ENCODE measurements at regions not wholly inside any gene's neighbourhood (a gene's known extent, or its start where the extent isn't known, plus 50 kb on each side); places are given as distances from the start of the nearest gene placed in this dataset.

DNA sequence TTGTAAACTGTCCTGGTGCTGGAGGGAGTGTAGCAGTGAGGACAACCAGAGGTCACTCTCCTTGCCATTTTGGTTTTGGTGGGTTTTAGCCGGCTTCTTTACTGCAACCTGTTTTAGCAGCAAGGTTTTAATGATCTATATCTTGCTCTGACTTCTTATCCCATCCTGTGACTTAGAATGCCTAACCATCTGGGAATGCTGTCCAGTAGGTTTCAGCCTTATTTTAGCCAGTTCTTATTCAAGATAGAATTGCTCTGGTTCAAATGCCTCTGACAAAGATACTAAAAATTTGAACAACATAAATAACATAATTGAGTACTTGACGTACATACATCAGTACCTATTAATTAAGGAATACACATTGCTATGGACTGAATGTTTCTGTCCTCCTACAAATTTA lies 93.3 kb upstream of the TOM1L1 start:
- Histone ChIP-seq H3K27me3 (no peaks in the 10 kb centered on the region), H3K36me3 (no peaks in the 10 kb centered on the region), H3K4me3 (no peak overlapping the region), H3K27ac (no peak overlapping the region), H3K9me3 (no peaks in the 10 kb centered on the region), H3K4me1 (no peaks in the 10 kb centered on the region)
- WGBS (ENCODE audit: insufficient coverage, low coverage, low lambda C conversion rate, missing lambda C conversion rate): 61% methylated on average over 2 of the region's 2 CpGs
- no peak for TF ChIP-seq POLR2A (IDR thresholded peaks at IDR 0.05)
- TF ChIP-seq, protein P1, sequence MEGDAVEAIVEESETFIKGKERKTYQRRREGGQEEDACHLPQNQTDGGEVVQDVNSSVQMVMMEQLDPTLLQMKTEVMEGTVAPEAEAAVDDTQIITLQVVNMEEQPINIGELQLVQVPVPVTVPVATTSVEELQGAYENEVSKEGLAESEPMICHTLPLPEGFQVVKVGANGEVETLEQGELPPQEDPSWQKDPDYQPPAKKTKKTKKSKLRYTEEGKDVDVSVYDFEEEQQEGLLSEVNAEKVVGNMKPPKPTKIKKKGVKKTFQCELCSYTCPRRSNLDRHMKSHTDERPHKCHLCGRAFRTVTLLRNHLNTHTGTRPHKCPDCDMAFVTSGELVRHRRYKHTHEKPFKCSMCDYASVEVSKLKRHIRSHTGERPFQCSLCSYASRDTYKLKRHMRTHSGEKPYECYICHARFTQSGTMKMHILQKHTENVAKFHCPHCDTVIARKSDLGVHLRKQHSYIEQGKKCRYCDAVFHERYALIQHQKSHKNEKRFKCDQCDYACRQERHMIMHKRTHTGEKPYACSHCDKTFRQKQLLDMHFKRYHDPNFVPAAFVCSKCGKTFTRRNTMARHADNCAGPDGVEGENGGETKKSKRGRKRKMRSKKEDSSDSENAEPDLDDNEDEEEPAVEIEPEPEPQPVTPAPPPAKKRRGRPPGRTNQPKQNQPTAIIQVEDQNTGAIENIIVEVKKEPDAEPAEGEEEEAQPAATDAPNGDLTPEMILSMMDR (IDR thresholded peaks at IDR 0.05): no peak
- intact Hi-C loops (cut with DNase I): no loop called here
- ATAC-seq (no peak), DNase-seq (no peak)

DNA sequence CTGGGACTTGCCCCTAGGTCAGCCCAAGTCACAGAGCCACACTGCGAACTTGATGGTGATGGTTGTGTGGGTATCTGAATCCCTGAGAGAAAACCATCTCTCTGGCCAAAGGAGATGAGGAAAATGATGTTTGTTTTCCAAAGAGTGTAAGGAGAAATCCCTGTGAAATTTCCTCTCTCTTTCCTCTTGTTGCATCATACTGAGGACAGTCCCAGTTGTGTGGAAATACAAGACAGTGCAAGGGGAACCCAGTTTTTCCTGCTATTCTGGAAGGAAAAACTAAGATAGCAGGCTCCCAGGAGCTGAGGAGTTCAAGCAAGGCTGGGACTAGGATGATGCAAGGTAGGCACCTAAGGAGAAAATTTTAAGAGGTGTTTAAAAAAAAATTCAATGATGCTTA lies 86.8 kb upstream of the TOM1L1 start:
- H3K4me1 ChIP-seq: peaks cover 0 to 4% (median 0%) of the 10 kb centered on the region in 4 donors
- ATAC-seq (no peak), DNase-seq (no peak)
- intact Hi-C loops (cut with DNase I): no loop called here
- no peak overlapping the region for H3K27ac ChIP-seq
- no peaks in the 10 kb centered on the region for H3K36me3 ChIP-seq
- WGBS (ENCODE audit: insufficient coverage, low coverage, low lambda C conversion rate, missing lambda C conversion rate): 71% methylated on average over 1 of the region's 1 CpG
- H3K27me3 ChIP-seq: no peaks in the 10 kb centered on the region
- no peaks in the 10 kb centered on the region for H3K9me3 ChIP-seq
- no peak overlapping the region for H3K4me3 ChIP-seq
- no peak for TF ChIP-seq POLR2A (IDR thresholded peaks at IDR 0.05)
- TF ChIP-seq, protein P1 (IDR thresholded peaks at IDR 0.05): no peak

DNA sequence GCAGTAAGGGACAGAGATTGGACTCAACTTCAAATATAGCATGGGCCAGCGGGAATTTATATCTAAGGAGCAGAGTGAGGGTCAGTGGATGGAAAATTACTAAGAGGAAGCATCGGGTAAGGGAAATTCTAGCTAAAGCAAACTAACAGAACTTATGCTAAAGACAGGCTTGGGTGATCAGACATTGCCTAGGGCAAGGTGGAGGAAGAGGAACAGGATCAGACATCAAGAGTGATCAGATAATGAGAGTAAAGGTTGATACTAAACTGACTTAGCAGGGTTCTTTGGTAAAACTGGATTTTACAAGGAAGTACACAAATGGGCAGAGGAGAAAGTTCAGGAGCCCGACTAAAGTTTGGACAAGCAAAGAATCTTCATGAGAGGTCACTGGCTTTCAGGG lies 86.3 kb upstream of the TOM1L1 start:
- H3K27me3 ChIP-seq: no peaks in the 10 kb centered on the region
- H3K36me3 ChIP-seq: no peaks in the 10 kb centered on the region
- intact Hi-C loops (cut with DNase I): no loop called here
- peak in 1 of 4 donors; percentile 30 for ATAC-seq
- WGBS (ENCODE audit: insufficient coverage, low coverage, low lambda C conversion rate, missing lambda C conversion rate): 63% methylated on average over 3 of the region's 3 CpGs
- H3K4me3 ChIP-seq: no peak overlapping the region
- H3K27ac ChIP-seq: no peak overlapping the region
- peaks cover 0 to 4% (median 0%) of the 10 kb centered on the region in 4 donors for H3K4me1 ChIP-seq
- no peaks in the 10 kb centered on the region for H3K9me3 ChIP-seq
- DNase-seq: no peak
- TF ChIP-seq POLR2A (IDR thresholded peaks at IDR 0.05): no peak
- TF ChIP-seq, protein P1 (IDR thresholded peaks at IDR 0.05): no peak

DNA sequence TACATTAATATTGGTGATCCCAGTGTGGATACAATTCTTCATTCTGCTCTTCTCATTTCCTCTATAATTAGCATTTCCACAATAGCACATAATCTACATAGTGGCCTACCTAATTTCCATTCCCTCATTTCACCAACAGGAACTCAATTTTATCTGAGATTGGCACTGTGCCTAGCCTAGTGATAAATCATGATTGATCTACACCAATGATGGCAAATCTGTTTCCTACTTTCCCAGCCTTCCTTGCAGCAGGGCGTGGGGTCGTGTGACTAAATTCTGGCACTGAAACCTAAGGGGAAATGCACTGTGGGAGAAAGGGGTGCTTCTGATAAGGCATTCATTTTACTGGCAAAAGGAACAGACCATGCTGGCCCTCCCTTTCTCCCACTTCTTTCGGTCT lies 66.6 kb upstream of the TOM1L1 start:
- no peak for ATAC-seq
- TF ChIP-seq, protein P1 (IDR thresholded peaks at IDR 0.05): no peak
- no peak for TF ChIP-seq POLR2A (IDR thresholded peaks at IDR 0.05)
- Histone ChIP-seq H3K36me3 (no peaks in the 10 kb centered on the region), H3K27me3 (no peaks in the 10 kb centered on the region), H3K27ac (no peak overlapping the region), H3K9me3 (no peaks in the 10 kb centered on the region), H3K4me1 (peaks cover 0 to 11% (median 4%) of the 10 kb centered on the region in 4 donors), H3K4me3 (no peak overlapping the region)
- intact Hi-C loops (cut with DNase I): no loop called here
- WGBS (ENCODE audit: insufficient coverage, low coverage, low lambda C conversion rate, missing lambda C conversion rate): 48% methylated on average over 3 of the region's 3 CpGs
- DNase-seq: no peak

DNA sequence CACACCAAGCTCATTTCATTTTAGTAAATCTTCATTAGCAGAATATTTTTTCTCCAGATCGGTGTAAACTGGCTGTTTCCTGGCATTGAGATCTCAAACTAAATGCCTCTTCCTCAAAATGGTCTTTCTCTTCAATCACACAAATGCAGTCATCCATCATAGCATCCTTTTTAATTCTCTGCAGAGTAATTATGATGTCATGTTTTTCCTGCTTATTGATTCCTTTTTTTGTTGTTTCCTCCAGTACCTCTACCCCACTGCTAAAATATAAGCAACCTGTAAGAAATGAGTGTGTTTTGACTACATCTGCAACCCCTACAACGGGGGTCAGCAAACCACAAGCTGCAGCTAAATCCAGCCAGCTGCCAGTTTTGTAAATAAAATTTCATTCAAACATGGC lies 65.6 kb upstream of the TOM1L1 start:
- H3K4me1 ChIP-seq: peaks cover 0 to 19% (median 6%) of the 10 kb centered on the region in 4 donors
- 53% methylated on average over 2 of the region's 2 CpGs for WGBS (ENCODE audit: insufficient coverage, low coverage, low lambda C conversion rate, missing lambda C conversion rate)
- no peaks in the 10 kb centered on the region for H3K9me3 ChIP-seq
- intact Hi-C loops (cut with DNase I): no loop called here
- no peaks in the 10 kb centered on the region for H3K27me3 ChIP-seq
- TF ChIP-seq, protein P1 (IDR thresholded peaks at IDR 0.05): no peak
- no peak for TF ChIP-seq POLR2A (IDR thresholded peaks at IDR 0.05)
- ATAC-seq (no peak), DNase-seq (no peak)
- no peak overlapping the region for H3K4me3 ChIP-seq
- H3K27ac ChIP-seq: no peak overlapping the region
- H3K36me3 ChIP-seq: no peaks in the 10 kb centered on the region

Measured in right lobe of liver (tissue), 6 donors.